ENCODE measurements at regions not wholly inside any gene's neighbourhood (a gene's known extent, or its start where the extent isn't known, plus 50 kb on each side); places are given as distances from the start of the nearest gene placed in this dataset.

- intact Hi-C loops (cut with DNase I; ENCODE audit: low total_unique reads) = no loop called here
- no peak for TF ChIP-seq CTCF (IDR thresholded peaks at IDR 0.05)
- no peak for TF ChIP-seq EP300 (IDR thresholded peaks at IDR 0.05)
- TF ChIP-seq POLR2A (IDR thresholded peaks at IDR 0.05) = no peak
- no peak for TF ChIP-seq POLR2AphosphoS5 (IDR thresholded peaks at IDR 0.05)
- DNase-seq = no peak
- Histone ChIP-seq H3K27me3 (no peaks in the 10 kb centered on the region), H3K27ac (no peak overlapping the region), H3K4me3 (no peak overlapping the region), H3K36me3 (no peaks in the 10 kb centered on the region), H3K4me1 (peaks cover 0 to 5% (median 0%) of the 10 kb centered on the region in 4 donors), H3K9me3 (no peaks in the 10 kb centered on the region)
- 82 to 91% (median 86%) methylated on average over 3 of the region's 3 CpGs for WGBS, 5 donors
Measured at GRCh38 chr6:134493789-134494188, 175.9 kb upstream of the SGK1 start.

- Histone ChIP-seq H3K9me3 (no peaks in the 10 kb centered on the region), H3K4me3 (no peak overlapping the region), H3K27ac (no peak overlapping the region), H3K27me3 (no peaks in the 10 kb centered on the region), H3K36me3 (no peaks in the 10 kb centered on the region), H3K4me1 (peaks cover 0 to 5% (median 0%) of the 10 kb centered on the region in 4 donors)
- WGBS, 5 donors = 93 to 99% (median 94%) methylated on average over 2 of the region's 2 CpGs
- TF ChIP-seq POLR2A (IDR thresholded peaks at IDR 0.05) (no peak), EP300 (IDR thresholded peaks at IDR 0.05) (no peak), CTCF (IDR thresholded peaks at IDR 0.05) (no peak), POLR2AphosphoS5 (IDR thresholded peaks at IDR 0.05) (no peak)
- intact Hi-C loops (cut with DNase I; ENCODE audit: low total_unique reads) = no loop called here
- no peak for DNase-seq
Measured at GRCh38 chr6:134491477-134491876, 173.6 kb upstream of the SGK1 start.

GRCh38 chr6:134482593-134483270 lies 164.8 kb upstream of the SGK1 start:
- Histone ChIP-seq H3K27ac (peak overlapping the region in 3 of 5 donors; percentile 8 to 24 (median 23)), H3K9me3 (no peaks in the 10 kb centered on the region), H3K4me3 (no peak overlapping the region), H3K4me1 (peaks cover 0 to 15% (median 8%) of the 10 kb centered on the region in 4 donors), H3K36me3 (no peaks in the 10 kb centered on the region), H3K27me3 (no peaks in the 10 kb centered on the region)
- TF ChIP-seq EP300 (IDR thresholded peaks at IDR 0.05) (no peak), CTCF (IDR thresholded peaks at IDR 0.05) (no peak), POLR2A (IDR thresholded peaks at IDR 0.05) (no peak), POLR2AphosphoS5 (IDR thresholded peaks at IDR 0.05) (no peak)
- no peak for DNase-seq
- WGBS, 5 donors = 66 to 78% (median 70%) methylated on average over 12 of the region's 12 CpGs
- intact Hi-C loops (cut with DNase I; ENCODE audit: low total_unique reads) = no loop called here

GRCh38 chr6:134481966-134482365 lies 164.1 kb upstream of the SGK1 start:
- no peak for DNase-seq
- Histone ChIP-seq H3K27ac (peak overlapping the region in 1 of 5 donors; percentile 24), H3K9me3 (no peaks in the 10 kb centered on the region), H3K27me3 (no peaks in the 10 kb centered on the region), H3K4me1 (peaks cover 0 to 15% (median 8%) of the 10 kb centered on the region in 4 donors), H3K36me3 (no peaks in the 10 kb centered on the region), H3K4me3 (no peak overlapping the region)
- no peak for TF ChIP-seq EP300 (IDR thresholded peaks at IDR 0.05)
- TF ChIP-seq POLR2A (IDR thresholded peaks at IDR 0.05) = no peak
- TF ChIP-seq POLR2AphosphoS5 (IDR thresholded peaks at IDR 0.05) = no peak
- TF ChIP-seq CTCF (IDR thresholded peaks at IDR 0.05) = no peak
- intact Hi-C loops (cut with DNase I; ENCODE audit: low total_unique reads) = no loop called here
- 88 to 96% (median 95%) methylated on average over 6 of the region's 6 CpGs for WGBS, 5 donors
